SH-SY5Y (cell line): ENCODE measurements at regions not wholly inside any gene's neighbourhood (a gene's known extent, or its start where the extent isn't known, plus 50 kb on each side); places are given as distances from the start of the nearest gene placed in this dataset.

ENCODE experiments used
- GATA2 ChIP-seq: IDR thresholded peaks from 2 replicates; pipeline ENCODE4 v1.6.1; 2011; ENCODE audit warnings: mild to moderate bottlenecking, low read depth, low read length
- GATA3 ChIP-seq: IDR thresholded peaks from 2 replicates; pipeline ENCODE4 v1.6.1; 2011; ENCODE audit warnings: low read depth, mild to moderate bottlenecking, low read length, moderate library complexity

DNA sequence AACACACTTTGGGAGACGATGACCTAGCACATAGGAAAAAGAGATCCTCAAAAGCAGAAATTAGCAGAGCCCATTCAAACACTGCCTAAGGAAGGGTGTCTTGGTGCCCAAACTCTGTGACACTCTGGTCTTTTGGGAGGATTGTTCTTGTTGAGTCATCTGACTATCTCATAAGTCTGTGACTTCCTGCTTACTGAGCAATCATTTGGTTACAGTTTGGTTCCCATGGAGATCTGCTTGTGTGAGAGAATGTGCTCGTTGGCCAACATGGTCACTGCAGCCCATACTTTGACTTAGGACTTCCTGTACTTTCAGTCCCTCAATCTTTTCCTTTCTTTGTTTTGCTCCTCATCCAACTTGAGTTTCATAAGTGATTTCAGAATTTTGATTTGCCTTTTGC is 602.9 kb downstream of the NYAP2 start:
- no peak for TF ChIP-seq GATA3

DNA sequence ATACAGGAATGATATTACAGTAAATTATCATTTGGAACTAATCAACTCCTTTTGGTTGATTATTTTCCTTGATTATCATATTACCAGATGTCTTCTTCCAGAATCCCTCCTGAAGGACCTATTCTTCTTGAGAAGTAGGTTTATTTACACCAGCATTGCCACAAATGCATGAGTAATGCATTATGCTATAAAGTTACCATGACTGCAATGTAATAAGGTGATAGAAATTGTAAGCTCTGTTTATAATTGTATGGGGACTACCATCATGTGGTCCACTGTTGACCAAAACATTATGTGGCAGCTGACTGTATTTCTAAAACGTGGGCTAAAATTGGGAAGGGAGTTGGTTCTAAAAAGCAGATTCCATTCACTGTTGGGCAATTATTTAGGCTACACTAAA is 602.2 kb downstream of the NYAP2 start:
- TF ChIP-seq GATA2 (no peak), GATA3 (no peak)

- TF ChIP-seq GATA3 (no peak), GATA2 (no peak)
These were observed 600.2 kb downstream of the NYAP2 start for GRCh38 chr2:225999692-226000091.

GRCh38 chr2:225998653-225999052 is 599.1 kb downstream of the NYAP2 start:
- TF ChIP-seq GATA2: no peak
- TF ChIP-seq GATA3: no peak

GRCh38 chr2:225998116-225998515 is 598.6 kb downstream of the NYAP2 start:
- TF ChIP-seq GATA2: no peak
- no peak for TF ChIP-seq GATA3

DNA sequence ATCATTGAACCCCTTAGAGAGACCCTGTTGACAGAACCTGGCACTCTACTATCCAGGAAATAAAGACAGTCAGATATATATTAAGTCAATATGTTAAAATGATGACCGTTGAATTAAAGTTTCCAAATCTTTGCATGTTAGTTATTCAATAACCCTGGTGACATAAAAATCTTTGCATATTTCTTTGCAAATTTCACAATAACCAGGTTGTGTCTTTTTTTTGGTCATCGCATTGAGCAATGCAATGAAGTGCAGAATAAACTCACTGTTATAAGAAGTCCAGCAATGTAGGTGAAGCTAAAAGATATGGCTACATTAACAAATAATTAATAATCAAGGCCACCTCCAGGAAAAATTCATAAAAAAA is 596.9 kb downstream of the NYAP2 start:
- TF ChIP-seq GATA2: no peak
- no peak for TF ChIP-seq GATA3

- no peak for TF ChIP-seq GATA3
- no peak for TF ChIP-seq GATA2
These were observed 596.4 kb downstream of the NYAP2 start for GRCh38 chr2:225995796-225996461.

DNA sequence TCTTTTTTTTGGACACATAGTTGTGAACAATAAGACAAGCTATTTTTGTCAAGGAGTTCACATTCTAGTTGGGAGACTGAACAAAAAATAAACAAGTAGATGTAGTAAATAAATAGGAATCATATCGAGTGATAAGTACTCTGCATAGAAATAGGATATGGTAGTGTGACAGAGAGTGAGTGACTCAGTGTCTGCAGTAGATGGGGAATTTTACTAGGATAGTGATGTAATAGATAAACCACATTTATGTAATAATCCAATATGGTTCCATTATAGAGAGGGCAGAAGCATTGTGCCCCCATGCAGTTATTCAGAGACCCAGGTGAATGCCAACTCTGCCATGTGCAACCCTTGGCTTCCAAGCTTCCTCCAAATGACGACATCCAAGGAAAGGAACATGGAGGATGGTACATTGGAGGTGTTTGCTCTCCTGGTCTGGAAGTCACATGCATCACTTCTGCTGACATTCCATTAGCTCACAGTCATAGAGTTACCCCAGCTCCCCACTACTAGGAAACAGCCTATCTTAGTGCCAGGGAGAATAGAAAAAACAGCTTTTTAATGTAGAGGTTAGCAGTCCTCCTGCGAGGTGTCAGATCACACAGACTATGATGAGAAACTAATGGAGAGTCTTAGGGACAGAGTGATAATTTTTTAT is 595.4 kb downstream of the NYAP2 start:
- TF ChIP-seq GATA3 (no peak), GATA2 (no peak)

DNA sequence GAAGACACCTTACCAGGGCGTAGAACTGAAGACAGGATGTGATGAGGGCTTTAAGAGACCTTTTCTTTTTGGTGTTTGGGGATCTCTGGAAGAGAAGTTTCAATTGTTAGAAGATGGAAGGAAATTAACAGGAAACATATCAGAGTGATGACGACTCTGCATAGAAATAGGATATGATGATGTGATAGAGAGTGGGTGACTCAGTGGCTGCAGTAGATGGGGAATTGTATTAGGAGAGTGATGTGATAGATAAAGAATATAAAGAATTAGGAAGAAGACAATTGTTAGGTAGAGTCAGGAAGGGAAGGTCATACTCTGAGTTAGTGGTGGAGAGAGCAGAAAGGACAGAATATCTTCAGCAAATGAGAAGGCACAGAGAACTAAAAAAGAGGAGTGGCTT is 593.9 kb downstream of the NYAP2 start:
- TF ChIP-seq GATA3: no peak
- TF ChIP-seq GATA2: no peak

GRCh38 chr2:225989809-225990208 is 590.3 kb downstream of the NYAP2 start:
- TF ChIP-seq GATA3: no peak
- no peak for TF ChIP-seq GATA2

DNA sequence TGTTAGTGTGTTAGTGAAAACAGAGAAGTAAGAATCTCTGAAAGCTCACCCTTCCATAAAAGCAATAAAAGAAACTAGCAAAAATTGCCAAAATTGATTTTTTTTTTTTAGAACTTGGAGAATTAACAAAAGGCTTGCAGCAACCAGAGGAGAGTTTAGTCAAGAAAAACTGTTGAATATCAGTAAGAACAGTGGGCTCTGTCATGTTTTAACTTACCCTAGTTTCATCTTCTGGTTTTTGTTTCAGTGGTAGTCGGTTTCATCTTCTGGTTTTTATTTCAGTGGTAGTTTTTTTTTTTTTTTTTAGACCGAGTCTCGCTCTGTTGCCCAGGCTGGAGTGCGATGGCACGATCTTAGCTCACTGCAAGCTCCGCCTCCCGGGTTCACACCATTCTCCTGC is 580.9 kb downstream of the NYAP2 start:
- TF ChIP-seq GATA2: no peak

- no peak for TF ChIP-seq GATA3
- no peak for TF ChIP-seq GATA2
These were observed 571.9 kb downstream of the NYAP2 start for GRCh38 chr2:225971433-225971832.

DNA sequence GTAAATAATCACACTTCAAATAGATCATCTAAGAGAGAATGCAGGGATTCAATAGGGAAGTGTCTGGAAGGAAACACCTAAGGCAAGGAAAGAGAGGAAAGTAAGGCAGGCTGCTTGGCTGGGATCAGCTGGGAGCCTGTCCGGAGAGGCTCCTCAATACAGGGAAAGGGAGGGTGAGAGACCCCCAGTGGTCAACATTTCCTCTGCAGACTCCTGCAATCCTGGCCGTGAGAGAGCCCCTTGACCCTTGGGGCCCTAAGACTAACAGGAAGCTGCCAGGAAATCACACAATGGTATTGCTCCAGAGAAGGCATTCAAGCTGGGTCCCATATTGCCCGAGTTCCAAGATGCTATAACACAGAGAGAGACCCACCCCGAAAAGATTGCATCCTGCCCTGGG is 549.4 kb downstream of the NYAP2 start:
- TF ChIP-seq GATA2 (no peak), GATA3 (no peak)

DNA sequence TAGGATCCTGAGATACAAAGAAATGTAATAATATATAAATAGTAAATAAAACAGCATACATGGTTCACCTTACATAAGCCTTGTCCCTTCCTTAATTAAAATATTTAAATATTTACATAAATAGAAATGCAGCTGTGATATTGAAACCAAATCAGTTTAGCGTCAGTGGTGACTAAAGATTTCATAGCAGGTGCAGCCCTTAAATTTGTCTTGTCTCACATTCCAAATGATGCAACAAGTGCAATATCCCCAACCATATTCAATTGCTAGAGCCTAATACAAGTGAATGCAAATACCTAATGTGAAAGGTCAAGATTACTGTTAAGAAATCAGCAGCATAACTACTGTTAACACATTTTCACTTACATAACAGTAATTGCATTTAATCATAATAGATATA is 539.5 kb downstream of the NYAP2 start:
- TF ChIP-seq GATA2 (no peak), GATA3 (no peak)

- TF ChIP-seq GATA2 (no peak), GATA3 (no peak)
These were observed 538.2 kb downstream of the NYAP2 start for GRCh38 chr2:225937625-225938187.

GRCh38 chr2:225932811-225933413 is 533.4 kb downstream of the NYAP2 start:
- no peak for TF ChIP-seq GATA3
- TF ChIP-seq GATA2: no peak
